ENCODE measurements at regions not wholly inside any gene's neighbourhood (a gene's known extent, or its start where the extent isn't known, plus 50 kb on each side); places are given as distances from the start of the nearest gene placed in this dataset.
"Not testable (repeated sequence)": the region's sequence is repeated elsewhere in the genome, so short reads cannot be mapped to it uniquely, and the experiment has no call there.

- DNase-seq, result not testable (repeated sequence)
These were observed 367.8 kb downstream of the NR2F1-AS1 start for GRCh38 chr5:93213111-93213794.

GRCh38 chr5:93209476-93209875 is 371.5 kb downstream of the NR2F1-AS1 start:
- DNase-seq, result no peak

GRCh38 chr5:93208141-93208751 is 372.8 kb downstream of the NR2F1-AS1 start:
- DNase-seq, result no peak

GRCh38 chr5:93206203-93206602 is 374.8 kb downstream of the NR2F1-AS1 start:
- DNase-seq, result no peak

DNA sequence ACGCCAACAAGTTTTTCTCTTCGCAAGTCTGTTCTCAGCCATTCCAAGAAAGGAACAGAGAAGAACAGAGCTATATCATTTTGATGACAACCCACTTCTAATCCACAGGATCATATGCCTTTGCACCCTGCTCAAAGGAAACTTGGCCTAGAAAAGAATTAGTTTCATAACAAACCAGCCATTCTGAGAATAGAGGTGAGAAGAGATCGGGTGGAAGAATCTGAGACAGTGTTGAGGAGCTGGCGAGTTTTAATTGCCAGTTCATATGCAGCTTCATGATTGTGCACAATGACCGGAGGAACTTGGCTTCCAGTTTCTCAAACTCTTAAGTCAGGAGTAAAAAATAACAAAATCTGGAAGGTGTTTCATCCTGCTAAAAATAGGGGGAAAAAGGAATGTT is 380.0 kb downstream of the NR2F1-AS1 start:
- DNase-seq, result no peak

DNA sequence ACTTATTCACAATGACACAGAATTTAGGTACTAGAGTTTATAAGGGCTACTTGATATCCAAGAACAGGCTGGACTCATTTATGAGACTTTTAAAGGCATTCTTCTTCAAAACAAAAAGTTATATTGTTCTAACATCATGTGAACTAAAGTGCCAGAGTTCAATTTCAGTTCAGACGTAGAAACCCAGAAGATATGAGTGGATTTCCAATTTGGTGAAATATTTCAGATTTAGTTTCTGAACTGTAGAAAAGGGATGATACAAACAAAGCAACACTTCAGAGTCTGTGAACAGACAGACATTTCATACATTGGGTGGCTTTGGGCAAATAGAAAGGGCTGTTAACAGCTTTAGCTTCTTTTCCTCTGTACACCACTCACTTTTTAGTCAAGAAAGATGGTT is 384.0 kb downstream of the NR2F1-AS1 start:
- no peak for DNase-seq

GRCh38 chr5:93193431-93194347 is 387.3 kb downstream of the NR2F1-AS1 start:
- DNase-seq, result no peak

DNA sequence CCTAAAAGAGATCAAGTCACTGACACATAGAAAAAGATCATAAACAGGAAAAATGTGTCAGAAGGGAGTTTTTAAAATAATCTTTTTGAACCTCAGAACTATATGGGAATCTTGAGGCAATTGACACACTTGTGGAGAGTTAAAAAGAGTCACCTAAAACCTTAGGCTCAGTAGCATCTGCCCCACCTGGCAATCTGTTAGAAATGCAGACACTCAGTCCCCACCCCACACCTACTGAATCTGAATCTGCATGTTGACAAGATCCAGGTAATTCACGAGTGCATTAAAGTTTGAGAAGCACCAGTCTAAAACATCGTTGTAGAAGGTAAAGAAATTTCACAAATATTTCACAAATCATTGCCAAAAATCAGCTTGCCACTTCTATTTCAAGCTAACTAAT is 388.3 kb downstream of the NR2F1-AS1 start:
- DNase-seq, result no peak

GRCh38 chr5:93192087-93192486 is 388.9 kb downstream of the NR2F1-AS1 start:
- no peak for DNase-seq

DNA sequence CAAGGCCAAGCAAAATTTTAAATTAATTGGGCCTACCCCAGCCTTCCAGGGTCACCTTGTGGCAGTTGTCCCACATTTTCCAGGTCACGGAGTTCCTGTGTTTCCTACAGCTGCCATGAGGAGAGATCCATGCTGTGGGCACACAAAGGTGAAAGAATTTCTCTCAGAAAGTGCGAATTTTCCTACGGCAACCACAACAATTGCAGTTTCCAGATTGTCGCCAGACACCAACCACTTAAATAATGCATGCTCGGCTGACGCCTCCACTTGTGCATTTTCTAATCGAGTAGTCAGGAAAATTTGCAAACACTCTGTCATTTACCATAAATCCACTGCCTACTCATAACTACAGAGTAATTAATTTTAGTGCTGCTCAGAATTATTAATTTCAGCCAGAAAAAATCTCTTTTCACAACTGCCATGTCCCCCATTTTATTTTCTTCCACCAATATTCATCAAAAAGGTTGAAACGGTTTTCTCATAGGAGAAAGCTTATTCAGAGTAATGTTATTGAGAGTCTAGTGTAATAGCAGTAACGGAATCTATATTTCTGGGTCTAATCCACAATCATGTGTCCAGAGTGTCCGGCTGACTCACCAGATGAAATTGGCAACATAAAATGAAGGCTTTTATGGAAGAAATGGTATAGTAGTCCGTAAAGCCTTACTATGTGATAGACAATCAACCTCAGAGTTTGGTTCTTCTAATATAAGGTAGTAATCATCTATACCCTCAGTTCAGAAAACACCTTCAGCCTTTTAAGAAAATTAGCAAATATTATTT is 389.8 kb downstream of the NR2F1-AS1 start:
- no peak for DNase-seq

DNA sequence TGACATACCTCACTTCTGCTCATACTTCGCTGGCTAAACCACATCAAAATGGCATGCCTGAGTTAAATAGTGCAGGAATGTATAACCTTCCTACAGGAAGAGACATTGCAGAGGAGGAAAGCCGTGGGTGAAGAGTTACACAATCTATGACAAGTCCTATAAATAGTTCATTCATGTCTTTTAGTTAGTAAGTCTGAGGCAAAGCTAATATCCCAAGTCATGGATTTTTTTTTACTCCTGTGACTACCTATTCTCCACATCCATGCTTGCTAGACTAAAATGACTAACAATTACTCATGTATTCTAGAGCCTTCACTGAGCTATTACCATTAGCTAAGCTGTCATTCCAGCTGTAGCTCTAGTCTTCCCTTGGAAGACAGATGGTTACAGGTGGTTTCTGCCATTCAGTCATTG is 391.3 kb downstream of the NR2F1-AS1 start:
- no peak for DNase-seq

GRCh38 chr5:93188876-93189485 is 392.0 kb downstream of the NR2F1-AS1 start:
- no peak for DNase-seq

DNA sequence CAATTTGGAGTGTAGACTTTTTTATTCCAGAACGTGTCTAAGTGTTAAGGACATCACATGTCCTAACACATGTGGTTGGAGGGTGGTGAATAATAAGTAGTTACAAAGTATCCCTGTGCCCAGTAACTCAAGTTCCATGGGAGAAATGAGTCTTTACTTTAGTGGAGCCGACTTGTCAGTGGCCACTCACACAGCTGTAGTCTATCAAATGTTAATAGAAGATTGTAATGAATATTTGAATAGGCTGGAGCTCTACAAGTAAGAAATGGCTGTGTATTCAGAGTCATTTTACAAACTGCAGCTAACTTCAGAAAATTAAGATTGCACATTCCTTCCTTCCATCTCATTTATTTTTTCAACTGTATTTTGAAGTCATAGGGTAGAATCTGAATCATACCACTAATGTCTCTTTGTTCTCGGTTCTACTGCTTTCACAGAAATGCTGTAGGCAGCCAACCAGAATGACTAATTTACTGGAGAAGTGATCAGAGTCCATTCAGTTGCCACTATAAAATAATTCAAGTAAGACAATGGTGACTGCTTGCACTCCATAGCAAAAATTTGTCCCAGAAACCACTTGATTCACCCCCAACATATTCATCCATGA is 394.8 kb downstream of the NR2F1-AS1 start:
- no peak for DNase-seq

GRCh38 chr5:93184041-93184440 is 397.0 kb downstream of the NR2F1-AS1 start:
- DNase-seq, result no peak

DNA sequence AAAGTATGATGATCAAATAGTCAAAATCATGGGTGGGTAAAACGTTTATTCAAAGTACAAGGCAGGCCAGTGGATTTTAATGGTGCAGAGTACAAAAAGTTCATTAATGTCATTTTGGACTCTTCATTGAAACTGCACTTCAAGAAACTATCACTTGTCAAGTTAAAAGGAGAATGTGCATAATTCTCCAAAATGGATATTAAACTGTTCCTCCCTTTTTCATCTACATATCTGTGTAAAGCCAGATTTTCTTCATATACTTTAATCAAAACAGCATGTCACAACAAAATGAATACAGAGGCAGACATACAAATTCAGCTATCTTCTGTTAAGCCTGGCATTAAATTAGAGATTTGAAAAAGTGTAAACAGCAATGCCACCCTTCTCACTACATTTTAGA is 401.6 kb downstream of the NR2F1-AS1 start:
- no peak for DNase-seq

GRCh38 chr5:93174930-93175329 is 406.1 kb downstream of the NR2F1-AS1 start:
- no peak for DNase-seq

DNA sequence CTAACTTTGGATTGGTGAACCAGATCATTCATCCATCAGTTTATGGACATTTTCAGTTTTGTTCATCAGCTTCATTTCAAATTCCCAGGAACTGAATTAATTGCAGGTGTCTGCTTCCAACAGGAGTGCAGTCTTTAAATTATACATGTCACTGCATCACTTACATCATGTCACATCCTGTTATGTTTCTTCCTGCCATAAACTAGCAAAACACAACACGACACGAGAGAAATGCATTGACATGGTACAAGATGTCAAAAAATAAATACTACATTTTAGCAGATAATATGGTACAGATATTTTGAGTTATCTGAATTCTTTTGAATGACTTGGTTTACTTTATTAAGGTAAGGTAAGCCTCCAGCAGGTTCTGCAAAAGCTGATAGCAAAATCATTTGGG is 415.5 kb downstream of the NR2F1-AS1 start:
- no peak for DNase-seq

- no peak for DNase-seq
These were observed 416.3 kb downstream of the NR2F1-AS1 start for GRCh38 chr5:93164690-93165089.

DNA sequence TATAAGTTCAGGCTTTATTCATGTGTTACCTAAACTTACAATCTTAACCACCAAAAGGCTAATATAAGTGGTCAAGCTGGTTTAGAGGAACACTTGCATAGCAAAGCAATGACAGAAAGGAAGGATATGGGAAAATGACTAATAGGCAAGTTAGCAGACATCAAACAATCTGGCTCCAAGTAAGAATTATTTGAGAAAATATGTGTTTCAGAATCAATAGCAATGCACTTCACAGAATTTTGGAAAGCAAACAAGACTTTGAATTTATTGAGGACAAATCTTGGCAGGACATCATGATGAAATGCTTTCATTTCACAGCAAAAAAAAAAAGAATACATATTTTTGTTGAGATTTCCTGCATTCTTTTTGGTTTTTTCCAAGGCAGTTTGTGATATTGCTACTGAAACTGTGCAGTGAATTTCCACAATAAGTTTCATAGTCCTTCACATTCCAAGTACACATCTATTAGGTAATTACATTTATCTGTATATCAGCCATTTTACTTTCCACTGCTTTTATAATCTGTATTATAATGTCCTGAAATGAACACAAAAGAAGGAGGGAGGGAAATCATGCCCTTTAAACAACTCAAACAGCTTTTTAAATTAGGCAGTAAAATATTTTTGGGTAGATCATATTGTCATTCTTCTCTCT is 417.9 kb downstream of the NR2F1-AS1 start:
- no peak for DNase-seq

DNA sequence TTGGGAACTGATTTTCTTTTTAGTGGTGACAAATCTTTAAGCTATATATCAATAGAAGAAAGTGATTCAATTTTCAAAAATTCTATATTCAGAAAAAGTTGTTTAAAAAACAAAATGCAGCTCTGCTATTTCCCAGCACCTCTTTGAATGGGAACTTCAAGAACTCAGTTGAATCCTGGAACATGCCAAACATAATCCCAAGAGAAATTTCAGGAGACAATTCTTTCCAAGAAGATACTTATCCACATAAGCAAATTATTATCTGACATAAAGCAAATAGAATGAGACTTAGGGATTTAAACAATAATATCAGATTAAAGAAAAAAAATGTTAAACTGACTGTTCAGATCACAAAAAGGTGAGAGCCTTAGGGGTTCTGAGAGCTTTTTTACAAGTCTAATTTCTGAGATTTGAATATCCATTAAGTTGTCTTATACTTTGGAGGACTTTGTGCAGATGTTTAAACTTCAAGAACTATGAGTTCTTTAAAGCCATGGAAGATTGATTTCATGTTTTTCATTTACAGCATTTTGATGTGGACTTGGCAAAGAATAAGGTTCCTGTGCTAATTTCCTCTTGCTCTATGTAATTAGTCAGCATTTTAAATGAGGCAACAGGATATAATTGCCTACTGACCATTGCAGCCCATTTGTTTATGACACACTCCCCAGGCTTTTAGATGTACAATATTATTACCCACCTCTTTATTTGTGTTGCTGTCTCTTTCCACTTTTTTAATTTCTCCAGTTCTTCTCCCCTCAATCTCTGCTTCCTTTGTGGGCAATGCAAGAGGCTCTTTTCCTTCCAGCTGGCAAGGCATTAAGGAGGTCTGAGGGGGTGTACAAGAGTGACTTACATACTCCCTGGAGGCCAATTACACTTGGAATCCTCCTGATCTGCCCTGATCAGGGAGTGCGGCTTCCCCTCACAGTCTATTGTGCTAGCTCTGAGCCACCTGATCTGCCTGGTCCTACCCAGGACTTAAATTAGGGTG is 419.1 kb downstream of the NR2F1-AS1 start:
- DNase-seq, result no peak
